ENCODE measurements at regions not wholly inside any gene's neighbourhood (a gene's known extent, or its start where the extent isn't known, plus 50 kb on each side); places are given as distances from the start of the nearest gene placed in this dataset.
A peak's percentile ranks its signal among the peaks of the same experiment; 100 is the strongest.

DNA sequence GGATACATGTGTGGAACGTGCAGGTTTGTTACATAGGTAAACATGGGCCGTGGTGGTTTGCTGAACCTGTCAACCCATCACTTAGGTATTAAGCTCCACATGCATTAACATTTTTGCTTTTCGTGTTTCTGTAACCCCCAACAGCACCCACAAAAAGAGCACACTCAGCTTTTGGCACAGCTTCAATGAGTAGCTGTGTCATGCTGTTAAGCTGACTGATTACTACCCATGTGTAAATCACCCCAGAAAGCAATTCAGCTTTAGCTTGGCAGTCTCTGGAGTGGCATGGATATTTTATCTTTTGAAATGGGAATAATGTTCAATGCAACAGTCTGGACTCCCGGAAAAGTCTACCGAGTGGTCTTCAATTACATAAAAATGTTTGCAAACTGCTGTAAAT is 734.3 kb downstream of the STIM2 start:
- DNase-seq (peak in 1 of 4 donors; percentile 1), ATAC-seq (no peak)
- Histone ChIP-seq H3K27ac (no peak overlapping the region), H3K27me3 (no peaks in the 10 kb centered on the region), H3K36me3 (replicated peaks in 1 of 2; ENCODE audit: insufficient read depth in 1 of 2, low read depth in 2 of 2) (no peaks in the 10 kb centered on the region), H3K9me3 (no peaks in the 10 kb centered on the region), H3K4me3 (no peak overlapping the region), H3K4me1 (no peaks in the 10 kb centered on the region)
- 49 to 51% methylated on average over 5 of the region's 5 CpGs for WGBS, 2 donors
- TF ChIP-seq, protein P1, sequence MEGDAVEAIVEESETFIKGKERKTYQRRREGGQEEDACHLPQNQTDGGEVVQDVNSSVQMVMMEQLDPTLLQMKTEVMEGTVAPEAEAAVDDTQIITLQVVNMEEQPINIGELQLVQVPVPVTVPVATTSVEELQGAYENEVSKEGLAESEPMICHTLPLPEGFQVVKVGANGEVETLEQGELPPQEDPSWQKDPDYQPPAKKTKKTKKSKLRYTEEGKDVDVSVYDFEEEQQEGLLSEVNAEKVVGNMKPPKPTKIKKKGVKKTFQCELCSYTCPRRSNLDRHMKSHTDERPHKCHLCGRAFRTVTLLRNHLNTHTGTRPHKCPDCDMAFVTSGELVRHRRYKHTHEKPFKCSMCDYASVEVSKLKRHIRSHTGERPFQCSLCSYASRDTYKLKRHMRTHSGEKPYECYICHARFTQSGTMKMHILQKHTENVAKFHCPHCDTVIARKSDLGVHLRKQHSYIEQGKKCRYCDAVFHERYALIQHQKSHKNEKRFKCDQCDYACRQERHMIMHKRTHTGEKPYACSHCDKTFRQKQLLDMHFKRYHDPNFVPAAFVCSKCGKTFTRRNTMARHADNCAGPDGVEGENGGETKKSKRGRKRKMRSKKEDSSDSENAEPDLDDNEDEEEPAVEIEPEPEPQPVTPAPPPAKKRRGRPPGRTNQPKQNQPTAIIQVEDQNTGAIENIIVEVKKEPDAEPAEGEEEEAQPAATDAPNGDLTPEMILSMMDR (IDR thresholded peaks at IDR 0.05): no peak
- TF ChIP-seq POLR2A (IDR thresholded peaks at IDR 0.05): no peak
- intact Hi-C loops (cut with DNase I): no loop called here

DNA sequence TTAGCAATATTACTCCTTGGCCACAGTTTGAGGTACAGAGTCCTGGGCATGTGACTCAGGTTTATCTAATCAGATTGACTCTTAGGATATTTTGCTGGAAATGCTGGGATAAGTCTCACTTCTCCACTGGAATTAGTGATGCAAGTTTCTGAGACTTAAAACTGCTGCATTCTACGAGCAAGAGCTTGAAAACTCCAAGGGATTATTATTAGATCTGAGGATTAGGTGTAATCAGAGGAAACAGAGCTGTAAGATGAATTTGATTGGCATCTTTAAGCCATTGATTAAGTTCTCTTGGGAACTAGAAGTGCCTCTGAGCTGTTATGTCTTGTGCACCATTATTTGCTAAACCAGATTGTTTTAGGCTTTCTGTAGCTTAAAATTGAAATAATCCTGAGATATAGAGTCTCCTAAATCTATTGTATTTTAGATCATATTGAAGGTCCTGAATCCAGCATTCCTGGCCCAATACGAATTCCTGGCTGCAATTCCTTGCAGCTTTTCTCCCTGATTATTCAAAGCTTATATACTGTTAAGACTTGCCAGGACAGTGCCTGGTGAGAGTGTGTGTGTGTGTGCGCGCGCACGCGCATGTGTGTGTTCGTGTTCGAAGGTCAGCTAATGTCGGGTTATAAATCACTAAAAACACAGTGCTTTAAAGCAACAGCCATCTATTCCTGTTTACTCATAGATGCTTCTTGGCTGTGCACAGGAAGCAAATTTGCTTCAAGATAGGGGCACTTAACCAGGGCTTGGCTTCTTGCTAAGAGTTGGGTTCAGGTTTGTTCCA is 735.1 kb downstream of the STIM2 start:
- Histone ChIP-seq H3K27me3 (no peaks in the 10 kb centered on the region), H3K9me3 (no peaks in the 10 kb centered on the region), H3K36me3 (replicated peaks in 1 of 2; ENCODE audit: insufficient read depth in 1 of 2, low read depth in 2 of 2) (no peaks in the 10 kb centered on the region), H3K4me3 (no peak overlapping the region), H3K27ac (no peak overlapping the region), H3K4me1 (no peaks in the 10 kb centered on the region)
- TF ChIP-seq POLR2A (IDR thresholded peaks at IDR 0.05): no peak
- TF ChIP-seq, protein P1 (IDR thresholded peaks at IDR 0.05): no peak
- 36 to 38% methylated on average over 10 of the region's 10 CpGs for WGBS, 2 donors
- DNase-seq: no peak
- intact Hi-C loops (cut with DNase I): no loop called here
- ATAC-seq: no peak

DNA sequence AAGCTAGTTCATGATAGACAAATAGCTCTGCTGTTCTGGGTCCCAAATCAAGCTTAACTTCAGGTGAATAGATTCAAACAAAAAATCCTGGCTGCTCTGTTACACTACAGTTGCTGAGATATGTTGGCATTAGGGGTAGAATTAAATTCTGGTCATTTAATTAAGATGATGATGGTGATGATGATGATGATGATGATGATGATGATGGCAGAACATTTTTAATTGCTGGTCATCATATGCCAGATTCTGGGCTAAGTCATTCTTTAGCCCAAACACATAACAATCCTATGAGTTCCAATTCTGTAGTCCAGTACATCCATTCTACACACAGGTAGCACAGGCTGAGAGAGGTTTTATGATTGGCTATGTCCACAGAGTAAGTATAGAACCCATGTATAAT is 741.5 kb downstream of the STIM2 start:
- ATAC-seq: no peak

DNA sequence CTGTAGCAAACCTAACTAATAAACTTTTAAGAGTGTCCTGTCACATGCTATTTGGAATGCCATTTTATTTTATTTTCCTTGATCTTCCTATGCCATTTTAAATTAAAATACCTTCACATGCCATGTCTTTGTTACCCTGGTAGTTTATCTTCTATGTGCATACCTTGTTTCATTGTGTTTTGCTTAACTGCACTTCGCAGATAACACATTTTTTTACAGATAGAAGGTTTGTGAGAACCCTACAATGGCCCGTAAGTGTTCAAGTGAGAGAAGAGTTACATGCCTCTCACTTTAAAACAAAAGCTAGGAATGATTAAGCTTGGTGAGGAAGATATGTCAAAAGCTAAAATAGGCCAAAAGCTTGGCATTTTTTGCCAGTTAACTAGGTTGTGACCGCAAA is 744.1 kb downstream of the STIM2 start:
- TF ChIP-seq, protein P1 (IDR thresholded peaks at IDR 0.05): no peak
- no peak for TF ChIP-seq POLR2A (IDR thresholded peaks at IDR 0.05)
- DNase-seq (no peak), ATAC-seq (no peak)
- Histone ChIP-seq H3K27me3 (no peaks in the 10 kb centered on the region), H3K4me3 (no peak overlapping the region), H3K36me3 (replicated peaks in 1 of 2; ENCODE audit: insufficient read depth in 1 of 2, low read depth in 2 of 2) (no peaks in the 10 kb centered on the region), H3K4me1 (no peaks in the 10 kb centered on the region), H3K9me3 (no peaks in the 10 kb centered on the region), H3K27ac (no peak overlapping the region)
- intact Hi-C loops (cut with DNase I): no loop called here
- 41 to 53% methylated on average over 3 of the region's 3 CpGs for WGBS, 2 donors

More for the DNA sequence above, 741.5 kb downstream of the STIM2 start:
- no peaks in the 10 kb centered on the region for H3K27me3 ChIP-seq
- TF ChIP-seq, protein P1 (IDR thresholded peaks at IDR 0.05): no peak
- TF ChIP-seq POLR2A (IDR thresholded peaks at IDR 0.05): no peak
- H3K4me1 ChIP-seq: no peaks in the 10 kb centered on the region
- no peak overlapping the region for H3K4me3 ChIP-seq
- H3K27ac ChIP-seq: no peak overlapping the region
- DNase-seq: no peak
- H3K36me3 ChIP-seq (replicated peaks in 1 of 2; ENCODE audit: insufficient read depth in 1 of 2, low read depth in 2 of 2): no peaks in the 10 kb centered on the region
- no peaks in the 10 kb centered on the region for H3K9me3 ChIP-seq
- intact Hi-C loops (cut with DNase I): no loop called here

DNA sequence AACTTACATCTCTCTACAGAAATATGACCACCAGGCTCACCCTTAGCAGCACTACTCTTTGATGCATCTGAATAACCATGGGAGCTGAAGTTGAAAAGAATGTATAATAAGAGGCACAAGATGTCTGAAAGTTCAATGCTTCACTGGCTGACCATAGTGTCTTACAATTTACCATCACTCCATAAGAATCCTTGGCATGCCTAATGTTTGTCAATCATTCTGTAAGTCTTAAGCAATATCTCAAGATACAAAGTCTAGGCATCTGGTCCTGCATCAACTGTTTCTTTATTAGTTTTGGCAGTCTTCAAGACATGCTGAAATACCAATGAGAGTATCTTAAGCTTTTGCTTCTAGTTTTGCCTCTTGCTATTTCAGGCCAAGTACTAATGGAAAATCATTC is 755.5 kb downstream of the STIM2 start:
- no peak overlapping the region for H3K4me3 ChIP-seq
- no peaks in the 10 kb centered on the region for H3K9me3 ChIP-seq
- H3K27ac ChIP-seq: no peak overlapping the region
- DNase-seq (no peak), ATAC-seq (no peak)
- intact Hi-C loops (cut with DNase I): no loop called here
- H3K4me1 ChIP-seq: no peaks in the 10 kb centered on the region
- no peaks in the 10 kb centered on the region for H3K36me3 ChIP-seq (replicated peaks in 1 of 2; ENCODE audit: insufficient read depth in 1 of 2, low read depth in 2 of 2)
- no peak for TF ChIP-seq POLR2A (IDR thresholded peaks at IDR 0.05)
- TF ChIP-seq, protein P1 (IDR thresholded peaks at IDR 0.05): no peak
- H3K27me3 ChIP-seq: no peaks in the 10 kb centered on the region

Data from body of pancreas (tissue), 4 donors.